Stimulated activated CD8-positive, alpha-beta memory T cell treated with anti-CD3 and anti-CD28 coated beads, Interleukin-2, amount 100 ng/mL, for 48 hours (primary cell): ENCODE measurements at regions not wholly inside any gene's neighbourhood (a gene's known extent, or its start where the extent isn't known, plus 50 kb on each side); places are given as distances from the start of the nearest gene placed in this dataset.

Experiments
- DNase-seq, 2 donors: peaks; one replicate each; pipeline ENCODE4 v3.0.0-alpha.2; 2020; ENCODE audit warnings: low read depth in 2 of 2

DNA sequence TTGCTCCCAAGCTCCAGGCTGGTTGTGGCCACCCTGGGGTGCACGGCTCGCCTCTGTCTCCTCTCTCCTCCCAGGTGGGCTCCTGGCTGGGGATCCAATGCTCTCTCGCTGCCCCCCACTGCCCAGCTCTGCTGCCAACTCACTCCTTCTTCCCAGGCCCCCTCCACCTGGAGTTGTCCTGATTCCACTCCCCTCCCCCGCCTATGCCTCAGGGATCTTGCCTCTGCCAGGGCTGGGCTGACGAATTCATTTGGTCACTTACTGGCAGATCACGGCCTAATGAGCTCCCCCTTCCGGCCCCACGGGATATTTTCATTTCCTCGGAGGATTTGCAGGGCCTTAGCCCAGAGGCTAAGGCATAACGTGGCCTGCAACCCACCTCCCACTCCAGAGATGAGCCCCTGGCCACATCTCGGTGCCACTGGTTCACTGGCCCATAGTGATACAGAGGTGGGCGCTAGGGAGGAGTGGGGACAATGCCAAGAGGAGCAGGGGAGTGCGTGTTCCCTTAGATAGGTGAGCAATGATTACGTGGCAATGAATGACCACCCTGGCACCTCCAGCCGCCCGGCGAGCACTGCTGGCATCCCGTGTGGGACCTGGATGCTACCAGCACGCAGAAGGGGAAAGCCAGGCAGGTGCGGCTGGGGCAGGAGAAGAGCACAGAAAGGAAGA is 344.6 kb upstream of the SHH start:
- no peak for DNase-seq

GRCh38 chr7:156155988-156156733 is 343.9 kb upstream of the SHH start:
- no peak for DNase-seq

DNA sequence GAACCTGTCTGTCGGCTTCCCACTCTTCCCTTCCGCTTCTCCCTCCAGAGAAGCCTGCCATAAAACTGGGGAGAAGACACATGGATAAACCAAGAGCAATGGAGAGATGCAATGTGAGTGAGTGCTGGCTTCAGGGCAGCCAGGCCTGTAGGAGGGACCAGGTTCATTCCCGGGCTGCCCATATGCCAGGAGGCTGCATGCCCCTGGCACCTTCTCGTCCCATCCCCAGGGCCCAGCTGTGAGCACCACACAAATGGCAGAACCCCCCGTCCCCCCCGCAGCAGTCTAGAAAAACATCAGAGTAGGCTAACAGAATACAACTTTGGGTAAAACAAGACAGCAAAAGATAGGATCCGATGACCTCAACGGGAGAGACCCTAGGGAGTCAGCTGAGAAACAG is 341.3 kb upstream of the SHH start:
- no peak for DNase-seq

DNA sequence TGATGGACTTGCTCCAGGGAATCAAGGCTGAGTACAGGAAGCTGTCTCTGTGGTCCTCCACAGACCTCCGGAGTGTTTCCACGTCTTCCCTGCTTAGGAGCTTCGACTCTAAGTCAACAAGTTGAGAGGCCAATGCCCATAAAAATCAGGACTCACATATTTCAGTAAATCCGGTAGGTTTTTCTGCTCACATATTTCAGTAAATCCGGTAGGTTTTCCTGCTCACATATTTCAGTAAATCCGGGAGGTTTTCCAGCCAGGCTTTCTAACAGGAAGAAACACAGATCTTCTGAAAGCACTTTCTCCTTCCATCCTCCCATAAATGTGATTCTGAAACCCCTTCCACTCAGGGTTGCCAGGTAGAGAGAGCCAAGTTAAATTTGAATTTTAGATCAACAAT is 340.1 kb upstream of the SHH start:
- no peak for DNase-seq

DNA sequence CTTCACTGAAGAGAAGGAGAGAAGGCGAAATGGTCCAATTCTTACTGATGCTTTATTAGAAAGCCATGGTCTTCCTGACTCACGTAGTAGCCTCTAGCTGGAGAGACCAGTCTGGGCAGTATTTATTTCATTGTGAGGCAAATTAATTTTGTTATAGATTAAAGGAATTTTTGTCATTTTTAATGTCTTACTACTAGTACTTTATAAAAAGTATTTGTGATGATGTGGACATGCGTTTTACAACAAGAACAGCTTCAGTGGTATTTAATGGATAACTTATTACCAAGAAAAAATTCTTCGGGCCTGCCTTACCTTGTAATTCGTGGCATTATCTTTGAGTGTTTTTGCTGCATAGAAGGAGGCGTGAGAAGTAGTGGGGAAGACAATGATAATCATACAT is 339.4 kb upstream of the SHH start:
- DNase-seq, result no peak

- DNase-seq, result no peak
Observed at GRCh38 chr7:156151078-156151477, 338.8 kb upstream of the SHH start.

GRCh38 chr7:156148995-156149394 is 336.7 kb upstream of the SHH start:
- no peak for DNase-seq

GRCh38 chr7:156148547-156148946 is 336.3 kb upstream of the SHH start:
- DNase-seq, result no peak

GRCh38 chr7:156147756-156148504 is 335.7 kb upstream of the SHH start:
- no peak for DNase-seq

DNA sequence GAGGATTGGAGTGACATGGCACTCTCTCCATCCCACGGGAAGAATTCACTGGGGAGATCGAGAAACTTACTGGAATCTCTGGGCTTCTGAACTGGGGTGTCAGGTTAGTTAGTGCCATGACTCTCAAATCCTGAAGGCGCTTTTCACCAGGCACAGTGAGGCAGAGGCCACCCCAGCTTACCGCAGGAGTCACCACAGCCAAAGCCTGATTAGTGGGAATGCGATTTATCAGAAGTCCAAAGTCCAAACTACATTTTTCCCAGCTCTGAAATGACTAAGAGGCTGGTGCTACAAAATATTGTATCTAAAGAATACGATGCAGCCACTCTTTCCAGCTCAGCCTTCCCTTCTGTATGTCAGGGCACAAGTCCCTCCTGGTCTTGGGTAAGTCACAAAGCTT is 334.8 kb upstream of the SHH start:
- DNase-seq, result no peak

- DNase-seq, result no peak
Observed at GRCh38 chr7:156145996-156146395, 333.7 kb upstream of the SHH start.

DNA sequence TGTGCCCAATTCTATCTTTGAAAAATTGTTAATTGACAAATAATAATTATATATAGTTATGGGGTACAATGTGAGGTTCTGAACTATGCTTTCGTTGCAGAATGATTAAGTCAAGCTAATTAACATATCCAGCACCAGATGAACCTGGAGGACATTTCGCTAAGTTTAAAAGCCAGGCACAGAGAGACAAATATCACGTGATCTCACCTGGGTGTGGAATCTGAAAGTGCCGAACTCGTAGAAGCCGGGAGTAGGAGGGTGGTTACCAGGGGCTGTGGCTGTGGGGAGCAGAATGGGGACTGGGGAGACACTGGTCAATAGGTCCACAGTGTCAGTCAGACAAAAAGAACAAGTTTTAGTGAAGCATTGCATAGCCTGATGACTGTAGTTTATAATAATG is 332.9 kb upstream of the SHH start:
- no peak for DNase-seq

DNA sequence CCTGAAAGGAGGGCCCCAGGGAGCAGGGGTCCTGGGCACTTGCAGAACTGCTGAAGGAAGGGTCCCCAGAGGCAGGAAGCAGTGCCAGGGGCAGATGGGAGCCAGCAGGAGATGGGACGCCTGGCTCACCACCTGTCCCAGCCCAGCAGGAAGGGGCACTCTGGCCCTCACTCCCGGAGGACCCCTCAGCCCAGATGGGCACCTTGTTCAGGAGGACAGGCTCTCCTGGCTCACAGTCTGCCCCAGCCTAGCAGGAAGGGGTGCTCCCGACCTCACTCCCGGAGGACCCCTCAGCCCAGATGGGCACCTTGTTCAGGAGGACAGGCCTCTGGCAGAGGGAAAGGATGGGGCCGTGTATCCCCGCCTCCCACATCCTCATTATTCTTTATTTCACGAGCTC is 331.4 kb upstream of the SHH start:
- DNase-seq, result no peak

DNA sequence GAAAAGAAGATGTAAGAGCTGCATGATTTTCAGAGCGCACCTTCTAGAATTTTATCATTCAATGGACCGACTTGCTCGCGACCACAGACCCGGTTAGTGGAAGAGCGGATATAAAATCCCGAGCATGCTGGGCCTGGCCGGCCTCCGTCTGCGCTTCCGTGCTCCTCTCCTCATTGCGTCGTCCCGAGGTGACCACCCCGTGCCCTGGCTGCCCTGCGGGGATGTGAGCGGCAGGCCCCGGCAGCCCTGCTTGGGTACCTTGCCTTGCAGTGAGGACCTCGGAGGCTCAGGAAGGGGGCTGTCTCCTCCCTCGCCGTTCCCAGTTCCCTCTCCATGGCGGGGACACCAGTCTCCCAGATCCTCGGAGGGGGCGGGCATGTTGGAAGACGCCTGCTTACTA is 330.9 kb upstream of the SHH start:
- DNase-seq, result no peak

- no peak for DNase-seq
Observed at GRCh38 chr7:156141941-156142340, 329.7 kb upstream of the SHH start.

- DNase-seq, result no peak
Observed at GRCh38 chr7:156140896-156141295, 328.6 kb upstream of the SHH start.

- DNase-seq, result no peak
Observed at GRCh38 chr7:156140447-156140846, 328.2 kb upstream of the SHH start.

DNA sequence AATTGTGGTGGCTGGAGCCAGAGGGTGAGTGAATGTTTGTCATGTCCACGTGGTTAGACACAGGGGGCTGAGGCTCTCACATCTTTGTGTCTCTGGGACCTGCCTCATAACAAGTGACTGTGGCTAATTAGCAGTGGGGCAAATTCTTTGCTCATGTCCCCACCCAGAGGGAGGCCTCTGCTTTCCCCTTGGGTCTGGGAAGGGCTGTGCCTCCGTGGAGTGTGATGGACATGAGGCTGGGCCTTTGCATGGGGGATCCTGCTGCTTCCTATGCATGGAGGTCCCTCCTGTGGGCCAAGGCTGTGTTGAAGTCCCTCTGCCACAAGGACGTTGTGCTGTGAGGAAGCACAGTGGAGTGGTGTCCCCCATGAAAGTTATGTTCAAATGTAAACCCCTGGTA is 327.4 kb upstream of the SHH start:
- DNase-seq, result no peak

DNA sequence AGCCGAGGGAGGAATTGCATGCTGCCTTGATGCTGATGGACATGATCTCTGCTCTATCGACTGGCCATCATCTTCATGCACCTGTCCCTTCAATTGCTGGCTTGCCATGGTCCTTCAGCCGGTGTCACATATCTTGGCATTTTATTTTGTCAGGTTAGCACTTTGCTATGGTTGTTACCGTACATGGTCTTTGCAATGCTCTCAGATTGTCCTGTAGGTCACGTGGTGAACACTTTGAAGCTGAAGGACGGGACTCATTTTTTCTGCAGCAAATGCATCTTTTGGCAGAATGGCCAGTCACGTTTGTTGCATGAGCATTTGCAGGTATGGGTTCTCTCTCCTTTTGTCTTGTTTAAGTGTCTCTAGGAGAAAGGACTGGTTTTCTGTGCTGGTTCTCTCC is 326.8 kb upstream of the SHH start:
- no peak for DNase-seq

DNA sequence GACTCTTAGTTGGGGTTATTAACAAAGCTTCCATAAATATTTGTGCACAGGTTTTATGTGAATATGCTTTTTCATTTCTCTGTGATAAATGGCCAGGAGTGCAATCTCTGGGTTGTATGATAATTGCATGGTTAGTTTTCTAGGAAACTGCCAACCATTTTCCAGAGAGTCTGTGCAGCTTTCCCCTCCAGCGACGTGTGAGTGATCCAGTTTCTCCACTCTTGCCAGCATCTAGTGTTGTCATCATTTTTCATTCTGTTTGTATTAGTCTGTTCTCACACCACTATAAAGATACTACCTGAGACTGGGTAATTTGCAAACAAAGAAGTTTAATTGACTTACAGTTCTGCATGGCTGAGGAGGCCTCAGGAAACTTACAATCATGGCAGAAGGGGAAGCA is 319.6 kb upstream of the SHH start:
- no peak for DNase-seq

GRCh38 chr7:156129522-156129921 is 317.3 kb upstream of the SHH start:
- DNase-seq, result no peak

- no peak for DNase-seq
Observed at GRCh38 chr7:156128496-156128895, 316.2 kb upstream of the SHH start.
